K562 (cell line): ENCODE measurements at regions not wholly inside any gene's neighbourhood (a gene's known extent, or its start where the extent isn't known, plus 50 kb on each side); places are given as distances from the start of the nearest gene placed in this dataset.

ENCODE experiments used
- GTF2F1 ChIP-seq: IDR thresholded peaks from 2 replicates; pipeline ENCODE4 v1.6.1; 2011; ENCODE audit warnings: low read depth, low read length, improper control_type of control experiment
- KLF1 ChIP-seq: fragments of 450-650 bp; IDR thresholded peaks from 2 replicates; pipeline ENCODE4 v1.6.1; 2016; ENCODE audit warnings: missing genetic modification characterization, missing compliant biosample characterization
- NCOA1 ChIP-seq: fragments of 450-650 bp; IDR thresholded peaks from 2 replicates; pipeline ENCODE4 v1.6.1; 2016; ENCODE audit warnings: low read depth
- RAD21 ChIP-seq, 2 experiments: fragments of 250-450 bp in 1 of 2; fragments of 450-650 bp in 1 of 2; sonication (Bioruptor Pico) in 1 of 2; formaldehyde crosslinking in 1 of 2; IDR thresholded peaks in 1 of 2; conservative IDR thresholded peaks in 1 of 2; 2 replicates each; pipeline versions ENCODE4 v1.4.0 to v1.8.0; 2020 to 2022; ENCODE audit warnings: mild to moderate bottlenecking in 2 of 2, moderate library complexity in 1 of 2
- SMARCB1 ChIP-seq: IDR thresholded peaks from 2 replicates; pipeline ENCODE4 v1.6.1; 2011; ENCODE audit warnings: improper control_type of control experiment, low read depth; ENCODE audit not compliant: insufficient read length
- ZNF778 ChIP-seq: fragments of 450-650 bp; formaldehyde crosslinking; IDR thresholded peaks from 2 replicates; pipeline ENCODE4 v1.4.0; 2020; ENCODE audit warnings: mild to moderate bottlenecking, moderate library complexity
- TF ChIP-seq, protein P1 (sequence below): fragments of 150-350 bp; conservative IDR thresholded peaks from 2 replicates; pipeline ENCODE4 v1.6.1; 2014; ENCODE audit warnings: low read length
- TF ChIP-seq, protein P2 (sequence below), 3 experiments: IDR thresholded peaks in 2 of 3; conservative IDR thresholded peaks in 1 of 3; 2 replicates each; pipeline ENCODE4 v1.5.1; 2011 to 2012; ENCODE audit warnings: low read length in 3 of 3, mild to moderate bottlenecking in 3 of 3, control low read depth in 2 of 3, improper control_type of control experiment in 1 of 3, inconsistent platforms in 1 of 3, low read depth in 1 of 3, mixed read lengths in 1 of 3, moderate library complexity in 1 of 3; ENCODE audit not compliant: insufficient read depth in 2 of 3
- TF ChIP-seq, protein P3 (sequence below): fragments of 450-650 bp; IDR thresholded peaks from 2 replicates; pipeline ENCODE4 v1.6.1; 2016; ENCODE audit warnings: mild to moderate bottlenecking, moderate library complexity

DNA sequence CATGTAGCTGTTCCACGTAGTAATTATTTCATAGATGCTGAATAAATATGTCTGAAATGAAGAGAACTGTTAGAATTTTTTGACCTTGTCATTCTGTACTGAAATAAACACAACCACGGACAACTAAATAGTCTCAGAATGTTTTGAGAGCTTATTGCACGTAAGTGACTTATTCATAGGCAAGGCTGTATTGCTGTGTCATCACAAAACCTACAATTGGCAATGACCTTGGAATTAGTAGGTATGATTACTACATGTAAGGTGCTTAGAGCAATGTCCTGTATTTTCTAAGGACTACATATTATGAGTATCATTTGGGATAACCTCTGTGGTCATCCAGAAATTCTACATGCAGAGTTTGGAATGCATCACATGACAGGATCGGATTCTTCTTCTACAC lies 237.2 kb upstream of the PUDP start:
- TF ChIP-seq NCOA1 (no peak), ZNF778 (CRISPR knock-in tag) (no peak), GTF2F1 (no peak), SMARCB1 (no peak), KLF1 (no peak), RAD21 (CRISPR knock-in tag; conservative IDR thresholded peaks at IDR 0.05 in 1 of 2, IDR thresholded peaks at IDR 0.05 in 1 of 2) (no peak)
- TF ChIP-seq, protein P1, sequence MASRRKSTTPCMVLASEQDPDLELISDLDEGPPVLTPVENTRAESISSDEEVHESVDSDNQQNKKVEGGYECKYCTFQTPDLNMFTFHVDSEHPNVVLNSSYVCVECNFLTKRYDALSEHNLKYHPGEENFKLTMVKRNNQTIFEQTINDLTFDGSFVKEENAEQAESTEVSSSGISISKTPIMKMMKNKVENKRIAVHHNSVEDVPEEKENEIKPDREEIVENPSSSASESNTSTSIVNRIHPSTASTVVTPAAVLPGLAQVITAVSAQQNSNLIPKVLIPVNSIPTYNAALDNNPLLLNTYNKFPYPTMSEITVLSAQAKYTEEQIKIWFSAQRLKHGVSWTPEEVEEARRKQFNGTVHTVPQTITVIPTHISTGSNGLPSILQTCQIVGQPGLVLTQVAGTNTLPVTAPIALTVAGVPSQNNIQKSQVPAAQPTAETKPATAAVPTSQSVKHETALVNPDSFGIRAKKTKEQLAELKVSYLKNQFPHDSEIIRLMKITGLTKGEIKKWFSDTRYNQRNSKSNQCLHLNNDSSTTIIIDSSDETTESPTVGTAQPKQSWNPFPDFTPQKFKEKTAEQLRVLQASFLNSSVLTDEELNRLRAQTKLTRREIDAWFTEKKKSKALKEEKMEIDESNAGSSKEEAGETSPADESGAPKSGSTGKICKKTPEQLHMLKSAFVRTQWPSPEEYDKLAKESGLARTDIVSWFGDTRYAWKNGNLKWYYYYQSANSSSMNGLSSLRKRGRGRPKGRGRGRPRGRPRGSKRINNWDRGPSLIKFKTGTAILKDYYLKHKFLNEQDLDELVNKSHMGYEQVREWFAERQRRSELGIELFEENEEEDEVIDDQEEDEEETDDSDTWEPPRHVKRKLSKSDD: no peak
- TF ChIP-seq, protein P2, sequence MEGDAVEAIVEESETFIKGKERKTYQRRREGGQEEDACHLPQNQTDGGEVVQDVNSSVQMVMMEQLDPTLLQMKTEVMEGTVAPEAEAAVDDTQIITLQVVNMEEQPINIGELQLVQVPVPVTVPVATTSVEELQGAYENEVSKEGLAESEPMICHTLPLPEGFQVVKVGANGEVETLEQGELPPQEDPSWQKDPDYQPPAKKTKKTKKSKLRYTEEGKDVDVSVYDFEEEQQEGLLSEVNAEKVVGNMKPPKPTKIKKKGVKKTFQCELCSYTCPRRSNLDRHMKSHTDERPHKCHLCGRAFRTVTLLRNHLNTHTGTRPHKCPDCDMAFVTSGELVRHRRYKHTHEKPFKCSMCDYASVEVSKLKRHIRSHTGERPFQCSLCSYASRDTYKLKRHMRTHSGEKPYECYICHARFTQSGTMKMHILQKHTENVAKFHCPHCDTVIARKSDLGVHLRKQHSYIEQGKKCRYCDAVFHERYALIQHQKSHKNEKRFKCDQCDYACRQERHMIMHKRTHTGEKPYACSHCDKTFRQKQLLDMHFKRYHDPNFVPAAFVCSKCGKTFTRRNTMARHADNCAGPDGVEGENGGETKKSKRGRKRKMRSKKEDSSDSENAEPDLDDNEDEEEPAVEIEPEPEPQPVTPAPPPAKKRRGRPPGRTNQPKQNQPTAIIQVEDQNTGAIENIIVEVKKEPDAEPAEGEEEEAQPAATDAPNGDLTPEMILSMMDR (IDR thresholded peaks at IDR 0.05 in 2 of 3, conservative IDR thresholded peaks at IDR 0.05 in 1 of 3; ENCODE audit: insufficient read depth in 2 of 3, low read depth in 1 of 3, low read length in 3 of 3): no peak
- TF ChIP-seq, protein P3, sequence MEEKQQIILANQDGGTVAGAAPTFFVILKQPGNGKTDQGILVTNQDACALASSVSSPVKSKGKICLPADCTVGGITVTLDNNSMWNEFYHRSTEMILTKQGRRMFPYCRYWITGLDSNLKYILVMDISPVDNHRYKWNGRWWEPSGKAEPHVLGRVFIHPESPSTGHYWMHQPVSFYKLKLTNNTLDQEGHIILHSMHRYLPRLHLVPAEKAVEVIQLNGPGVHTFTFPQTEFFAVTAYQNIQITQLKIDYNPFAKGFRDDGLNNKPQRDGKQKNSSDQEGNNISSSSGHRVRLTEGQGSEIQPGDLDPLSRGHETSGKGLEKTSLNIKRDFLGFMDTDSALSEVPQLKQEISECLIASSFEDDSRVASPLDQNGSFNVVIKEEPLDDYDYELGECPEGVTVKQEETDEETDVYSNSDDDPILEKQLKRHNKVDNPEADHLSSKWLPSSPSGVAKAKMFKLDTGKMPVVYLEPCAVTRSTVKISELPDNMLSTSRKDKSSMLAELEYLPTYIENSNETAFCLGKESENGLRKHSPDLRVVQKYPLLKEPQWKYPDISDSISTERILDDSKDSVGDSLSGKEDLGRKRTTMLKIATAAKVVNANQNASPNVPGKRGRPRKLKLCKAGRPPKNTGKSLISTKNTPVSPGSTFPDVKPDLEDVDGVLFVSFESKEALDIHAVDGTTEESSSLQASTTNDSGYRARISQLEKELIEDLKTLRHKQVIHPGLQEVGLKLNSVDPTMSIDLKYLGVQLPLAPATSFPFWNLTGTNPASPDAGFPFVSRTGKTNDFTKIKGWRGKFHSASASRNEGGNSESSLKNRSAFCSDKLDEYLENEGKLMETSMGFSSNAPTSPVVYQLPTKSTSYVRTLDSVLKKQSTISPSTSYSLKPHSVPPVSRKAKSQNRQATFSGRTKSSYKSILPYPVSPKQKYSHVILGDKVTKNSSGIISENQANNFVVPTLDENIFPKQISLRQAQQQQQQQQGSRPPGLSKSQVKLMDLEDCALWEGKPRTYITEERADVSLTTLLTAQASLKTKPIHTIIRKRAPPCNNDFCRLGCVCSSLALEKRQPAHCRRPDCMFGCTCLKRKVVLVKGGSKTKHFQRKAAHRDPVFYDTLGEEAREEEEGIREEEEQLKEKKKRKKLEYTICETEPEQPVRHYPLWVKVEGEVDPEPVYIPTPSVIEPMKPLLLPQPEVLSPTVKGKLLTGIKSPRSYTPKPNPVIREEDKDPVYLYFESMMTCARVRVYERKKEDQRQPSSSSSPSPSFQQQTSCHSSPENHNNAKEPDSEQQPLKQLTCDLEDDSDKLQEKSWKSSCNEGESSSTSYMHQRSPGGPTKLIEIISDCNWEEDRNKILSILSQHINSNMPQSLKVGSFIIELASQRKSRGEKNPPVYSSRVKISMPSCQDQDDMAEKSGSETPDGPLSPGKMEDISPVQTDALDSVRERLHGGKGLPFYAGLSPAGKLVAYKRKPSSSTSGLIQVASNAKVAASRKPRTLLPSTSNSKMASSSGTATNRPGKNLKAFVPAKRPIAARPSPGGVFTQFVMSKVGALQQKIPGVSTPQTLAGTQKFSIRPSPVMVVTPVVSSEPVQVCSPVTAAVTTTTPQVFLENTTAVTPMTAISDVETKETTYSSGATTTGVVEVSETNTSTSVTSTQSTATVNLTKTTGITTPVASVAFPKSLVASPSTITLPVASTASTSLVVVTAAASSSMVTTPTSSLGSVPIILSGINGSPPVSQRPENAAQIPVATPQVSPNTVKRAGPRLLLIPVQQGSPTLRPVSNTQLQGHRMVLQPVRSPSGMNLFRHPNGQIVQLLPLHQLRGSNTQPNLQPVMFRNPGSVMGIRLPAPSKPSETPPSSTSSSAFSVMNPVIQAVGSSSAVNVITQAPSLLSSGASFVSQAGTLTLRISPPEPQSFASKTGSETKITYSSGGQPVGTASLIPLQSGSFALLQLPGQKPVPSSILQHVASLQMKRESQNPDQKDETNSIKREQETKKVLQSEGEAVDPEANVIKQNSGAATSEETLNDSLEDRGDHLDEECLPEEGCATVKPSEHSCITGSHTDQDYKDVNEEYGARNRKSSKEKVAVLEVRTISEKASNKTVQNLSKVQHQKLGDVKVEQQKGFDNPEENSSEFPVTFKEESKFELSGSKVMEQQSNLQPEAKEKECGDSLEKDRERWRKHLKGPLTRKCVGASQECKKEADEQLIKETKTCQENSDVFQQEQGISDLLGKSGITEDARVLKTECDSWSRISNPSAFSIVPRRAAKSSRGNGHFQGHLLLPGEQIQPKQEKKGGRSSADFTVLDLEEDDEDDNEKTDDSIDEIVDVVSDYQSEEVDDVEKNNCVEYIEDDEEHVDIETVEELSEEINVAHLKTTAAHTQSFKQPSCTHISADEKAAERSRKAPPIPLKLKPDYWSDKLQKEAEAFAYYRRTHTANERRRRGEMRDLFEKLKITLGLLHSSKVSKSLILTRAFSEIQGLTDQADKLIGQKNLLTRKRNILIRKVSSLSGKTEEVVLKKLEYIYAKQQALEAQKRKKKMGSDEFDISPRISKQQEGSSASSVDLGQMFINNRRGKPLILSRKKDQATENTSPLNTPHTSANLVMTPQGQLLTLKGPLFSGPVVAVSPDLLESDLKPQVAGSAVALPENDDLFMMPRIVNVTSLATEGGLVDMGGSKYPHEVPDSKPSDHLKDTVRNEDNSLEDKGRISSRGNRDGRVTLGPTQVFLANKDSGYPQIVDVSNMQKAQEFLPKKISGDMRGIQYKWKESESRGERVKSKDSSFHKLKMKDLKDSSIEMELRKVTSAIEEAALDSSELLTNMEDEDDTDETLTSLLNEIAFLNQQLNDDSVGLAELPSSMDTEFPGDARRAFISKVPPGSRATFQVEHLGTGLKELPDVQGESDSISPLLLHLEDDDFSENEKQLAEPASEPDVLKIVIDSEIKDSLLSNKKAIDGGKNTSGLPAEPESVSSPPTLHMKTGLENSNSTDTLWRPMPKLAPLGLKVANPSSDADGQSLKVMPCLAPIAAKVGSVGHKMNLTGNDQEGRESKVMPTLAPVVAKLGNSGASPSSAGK: no peak
